ENCODE measurements at regions not wholly inside any gene's neighbourhood (a gene's known extent, or its start where the extent isn't known, plus 50 kb on each side); places are given as distances from the start of the nearest gene placed in this dataset.

- no peak for TF ChIP-seq CTCF (IDR thresholded peaks at IDR 0.05; ENCODE audit: insufficient read depth in 1 of 2, low read depth in 1 of 2, low read length in 1 of 2, severe bottlenecking in 1 of 2, unreplicated experiment in 1 of 2)
- BruUV-seq (replicated peaks), result no TSS peak
- peaks cover 4% of the 10 kb centered on the region for H3K27me3 Mint-ChIP-seq (ENCODE audit: insufficient read depth, unreplicated experiment)
- Histone ChIP-seq H3K27me3 (replicated peaks; ENCODE audit: control insufficient read depth, insufficient read depth, low read length) (no peaks in the 10 kb centered on the region), H3K36me3 (ENCODE audit: control insufficient read depth, insufficient read depth, low read length) (no peaks in the 10 kb centered on the region), H3K4me1 (no peaks in the 10 kb centered on the region), H3K9me3 (no peaks in the 10 kb centered on the region), H3K4me3 (ENCODE audit: low read depth, low read length) (no peak overlapping the region)
- no peak overlapping the region for H3K4me3 Mint-ChIP-seq (ENCODE audit: unreplicated experiment)
- intact Hi-C loops (cut with micrococcal nuclease; ENCODE audit: unreplicated experiment), result no loop called here
- H3K27ac Mint-ChIP-seq (ENCODE audit: unreplicated experiment), result no peak overlapping the region
- no peaks in the 10 kb centered on the region for H3K9me3 Mint-ChIP-seq (ENCODE audit: unreplicated experiment)
- no peak for DNase-seq
- CTCF ChIA-PET, result no interaction called here
- no peaks in the 10 kb centered on the region for H3K4me1 Mint-ChIP-seq (ENCODE audit: low read depth, unreplicated experiment)
- H3K36me3 Mint-ChIP-seq (ENCODE audit: insufficient read depth, unreplicated experiment), result no peaks in the 10 kb centered on the region
- POLR2A ChIA-PET, result no interaction called here
Observed at GRCh38 chr1:68959461-68960030, 462.7 kb upstream of the DEPDC1 start.

GRCh38 chr1:68961143-68961542 is 464.3 kb upstream of the DEPDC1 start:
- Histone ChIP-seq H3K27me3 (replicated peaks; ENCODE audit: control insufficient read depth, insufficient read depth, low read length) (no peaks in the 10 kb centered on the region), H3K4me1 (no peaks in the 10 kb centered on the region), H3K9me3 (no peaks in the 10 kb centered on the region), H3K4me3 (ENCODE audit: low read depth, low read length) (no peak overlapping the region), H3K36me3 (ENCODE audit: control insufficient read depth, insufficient read depth, low read length) (no peaks in the 10 kb centered on the region)
- no peak for TF ChIP-seq CTCF (IDR thresholded peaks at IDR 0.05; ENCODE audit: insufficient read depth in 1 of 2, low read depth in 1 of 2, low read length in 1 of 2, severe bottlenecking in 1 of 2, unreplicated experiment in 1 of 2)
- no peaks in the 10 kb centered on the region for H3K4me1 Mint-ChIP-seq (ENCODE audit: low read depth, unreplicated experiment)
- peaks cover 4% of the 10 kb centered on the region for H3K27me3 Mint-ChIP-seq (ENCODE audit: insufficient read depth, unreplicated experiment)
- no peak overlapping the region for H3K4me3 Mint-ChIP-seq (ENCODE audit: unreplicated experiment)
- no peak overlapping the region for H3K27ac Mint-ChIP-seq (ENCODE audit: unreplicated experiment)
- ChIA-PET CTCF (no interaction called here), POLR2A (no interaction called here)
- no peaks in the 10 kb centered on the region for H3K9me3 Mint-ChIP-seq (ENCODE audit: unreplicated experiment)
- BruUV-seq (replicated peaks), result no TSS peak
- intact Hi-C loops (cut with micrococcal nuclease; ENCODE audit: unreplicated experiment), result no loop called here
- no peaks in the 10 kb centered on the region for H3K36me3 Mint-ChIP-seq (ENCODE audit: insufficient read depth, unreplicated experiment)
- no peak for DNase-seq

- ChIA-PET POLR2A (no interaction called here), CTCF (no interaction called here)
- Histone ChIP-seq H3K36me3 (ENCODE audit: control insufficient read depth, insufficient read depth, low read length) (no peaks in the 10 kb centered on the region), H3K27me3 (replicated peaks; ENCODE audit: control insufficient read depth, insufficient read depth, low read length) (no peaks in the 10 kb centered on the region), H3K4me3 (ENCODE audit: low read depth, low read length) (no peak overlapping the region), H3K4me1 (no peaks in the 10 kb centered on the region), H3K9me3 (no peaks in the 10 kb centered on the region)
- intact Hi-C loops (cut with micrococcal nuclease; ENCODE audit: unreplicated experiment), result no loop called here
- BruUV-seq (replicated peaks), result no TSS peak
- Mint-ChIP-seq H3K27me3 (ENCODE audit: insufficient read depth, unreplicated experiment) (no peaks in the 10 kb centered on the region), H3K27ac (ENCODE audit: unreplicated experiment) (no peak overlapping the region), H3K36me3 (ENCODE audit: insufficient read depth, unreplicated experiment) (no peaks in the 10 kb centered on the region), H3K4me1 (ENCODE audit: low read depth, unreplicated experiment) (no peaks in the 10 kb centered on the region), H3K9me3 (ENCODE audit: unreplicated experiment) (no peaks in the 10 kb centered on the region), H3K4me3 (ENCODE audit: unreplicated experiment) (no peak overlapping the region)
- no peak for TF ChIP-seq CTCF (IDR thresholded peaks at IDR 0.05; ENCODE audit: insufficient read depth in 1 of 2, low read depth in 1 of 2, low read length in 1 of 2, severe bottlenecking in 1 of 2, unreplicated experiment in 1 of 2)
- DNase-seq, result no peak
Observed at GRCh38 chr1:68963353-68963752, 466.5 kb upstream of the DEPDC1 start.
